ENCODE measurements at regions not wholly inside any gene's neighbourhood (a gene's known extent, or its start where the extent isn't known, plus 50 kb on each side); places are given as distances from the start of the nearest gene placed in this dataset.

GRCh38 chr13:18946738-18947137, 234.9 kb downstream of the TUBA3C start (continued):
- no peak for TF ChIP-seq ZBTB33 (IDR thresholded peaks at IDR 0.05; ENCODE audit: extremely low read depth, insufficient replicate concordance, low read length)
- TF ChIP-seq ELF1 (IDR thresholded peaks at IDR 0.05; ENCODE audit: borderline replicate concordance, low read depth): no peak
- TF ChIP-seq EGR1 (IDR thresholded peaks at IDR 0.05; ENCODE audit: low read depth): no peak
- no peak for TF ChIP-seq CEBPB (IDR thresholded peaks at IDR 0.05; ENCODE audit: low read depth)
- TF ChIP-seq POLR2AphosphoS5 (IDR thresholded peaks at IDR 0.05; ENCODE audit: low read depth, low read length): no peak
- no peak for TF ChIP-seq MAX (IDR thresholded peaks at IDR 0.05)
- no peak for TF ChIP-seq ZFX (IDR thresholded peaks at IDR 0.05)
- no peak for TF ChIP-seq JUND (IDR thresholded peaks at IDR 0.05)

- ChIA-PET CTCF (no interaction called here), RAD21 (ENCODE audit: low non-redundant PET in 1 of 2, low total read pairs in 2 of 2, uncharacterized antibody in 2 of 2, unreplicated experiment in 2 of 2) (no interaction called here), POLR2A (no interaction called here)
- intact Hi-C loops (cut with micrococcal nuclease): no loop called here
- Histone ChIP-seq H3K4me2 (ENCODE audit: low read length) (no peak overlapping the region), H3K9me3 (ENCODE audit: control insufficient read depth in 1 of 2, insufficient read depth in 1 of 2, low read depth in 1 of 2, low read length in 2 of 2) (peaks cover 0 to 18% of the 10 kb centered on the region in 2 experiments; a peak in 2 of 4 replicates), H2AFZ (ENCODE audit: low read depth, low read length, poor library complexity, severe bottlenecking) (no peak overlapping the region), H3K4me1 (ENCODE audit: control insufficient read depth in 1 of 2, insufficient read depth in 2 of 2, low read length in 2 of 2) (no peaks in the 10 kb centered on the region), H3K79me2 (ENCODE audit: insufficient read depth, low read length) (no peaks in the 10 kb centered on the region), H3K9me2 (ENCODE audit: insufficient read depth) (no peaks in the 10 kb centered on the region), H3K27me3 (ENCODE audit: insufficient read depth, low read length) (no peaks in the 10 kb centered on the region), H3K27ac (ENCODE audit: low read depth, low read length) (no peak overlapping the region), H3K36me3 (ENCODE audit: control insufficient read depth in 1 of 2, insufficient read depth in 2 of 2, low read length in 2 of 2) (no peaks in the 10 kb centered on the region), H3K9ac (ENCODE audit: low read length) (no peak overlapping the region), H4K20me1 (ENCODE audit: insufficient read depth) (no peaks in the 10 kb centered on the region), H3K4me3 (replicated peaks in 1 of 2; ENCODE audit: low read depth in 1 of 2, low read length in 2 of 2) (no peak overlapping the region)
- no peak for ATAC-seq
- no TSS peak for BruUV-seq (replicated peaks)
- no peak for DNase-seq (ENCODE audit: low read depth, low spot score)
- no peak for TF ChIP-seq EGR1 (IDR thresholded peaks at IDR 0.05; ENCODE audit: low read depth)
- no peak for TF ChIP-seq FOSL1 (IDR thresholded peaks at IDR 0.05; ENCODE audit: low read depth)
- TF ChIP-seq, protein P1, sequence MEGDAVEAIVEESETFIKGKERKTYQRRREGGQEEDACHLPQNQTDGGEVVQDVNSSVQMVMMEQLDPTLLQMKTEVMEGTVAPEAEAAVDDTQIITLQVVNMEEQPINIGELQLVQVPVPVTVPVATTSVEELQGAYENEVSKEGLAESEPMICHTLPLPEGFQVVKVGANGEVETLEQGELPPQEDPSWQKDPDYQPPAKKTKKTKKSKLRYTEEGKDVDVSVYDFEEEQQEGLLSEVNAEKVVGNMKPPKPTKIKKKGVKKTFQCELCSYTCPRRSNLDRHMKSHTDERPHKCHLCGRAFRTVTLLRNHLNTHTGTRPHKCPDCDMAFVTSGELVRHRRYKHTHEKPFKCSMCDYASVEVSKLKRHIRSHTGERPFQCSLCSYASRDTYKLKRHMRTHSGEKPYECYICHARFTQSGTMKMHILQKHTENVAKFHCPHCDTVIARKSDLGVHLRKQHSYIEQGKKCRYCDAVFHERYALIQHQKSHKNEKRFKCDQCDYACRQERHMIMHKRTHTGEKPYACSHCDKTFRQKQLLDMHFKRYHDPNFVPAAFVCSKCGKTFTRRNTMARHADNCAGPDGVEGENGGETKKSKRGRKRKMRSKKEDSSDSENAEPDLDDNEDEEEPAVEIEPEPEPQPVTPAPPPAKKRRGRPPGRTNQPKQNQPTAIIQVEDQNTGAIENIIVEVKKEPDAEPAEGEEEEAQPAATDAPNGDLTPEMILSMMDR (IDR thresholded peaks at IDR 0.05 in 2 of 3, conservative IDR thresholded peaks at IDR 0.05 in 1 of 3; ENCODE audit: borderline replicate concordance in 1 of 3, insufficient read depth in 1 of 3, low read depth in 2 of 3, low read length in 2 of 3): no peak
- TF ChIP-seq, protein P2, sequence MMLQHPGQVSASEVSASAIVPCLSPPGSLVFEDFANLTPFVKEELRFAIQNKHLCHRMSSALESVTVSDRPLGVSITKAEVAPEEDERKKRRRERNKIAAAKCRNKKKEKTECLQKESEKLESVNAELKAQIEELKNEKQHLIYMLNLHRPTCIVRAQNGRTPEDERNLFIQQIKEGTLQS (IDR thresholded peaks at IDR 0.05): no peak
- TF ChIP-seq EZH2 (IDR thresholded peaks at IDR 0.05): no peak
- TF ChIP-seq RAD21 (IDR thresholded peaks at IDR 0.05; ENCODE audit: low read depth): no peak
- no peak for TF ChIP-seq SP1 (IDR thresholded peaks at IDR 0.05; ENCODE audit: low read depth)
- TF ChIP-seq YY1 (IDR thresholded peaks at IDR 0.05; ENCODE audit: extremely low read depth, insufficient replicate concordance, low read depth, low read length): no peak
- no peak for TF ChIP-seq MAX (IDR thresholded peaks at IDR 0.05)
- TF ChIP-seq JUND (IDR thresholded peaks at IDR 0.05): no peak
- no peak for TF ChIP-seq ZBTB33 (IDR thresholded peaks at IDR 0.05; ENCODE audit: extremely low read depth, insufficient replicate concordance, low read length)
- no peak for TF ChIP-seq ELF1 (IDR thresholded peaks at IDR 0.05; ENCODE audit: borderline replicate concordance, low read depth)
These were observed 237.0 kb downstream of the TUBA3C start for GRCh38 chr13:18944501-18945068.

Data from HCT116 (cell line).